ENCODE measurements at regions not wholly inside any gene's neighbourhood (a gene's known extent, or its start where the extent isn't known, plus 50 kb on each side); places are given as distances from the start of the nearest gene placed in this dataset.

GRCh38 chr16:5665834-5666233, 568.2 kb upstream of the EEF2KMT start:
- Histone ChIP-seq H3K4me1 (ENCODE audit: control insufficient read depth, extremely low read depth, insufficient read depth, low read length) (no peaks in the 10 kb centered on the region), H3K27me3 (ENCODE audit: control insufficient read depth, insufficient read depth, low read length) (no peaks in the 10 kb centered on the region), H3K27ac (ENCODE audit: insufficient read depth, low read length) (no peak overlapping the region), H3K4me2 (ENCODE audit: extremely low read depth, insufficient read depth, low read length) (no peak overlapping the region), H2AFZ (ENCODE audit: low read length) (no peak overlapping the region), H3K36me3 (ENCODE audit: control insufficient read depth, insufficient read depth, low read length) (no peaks in the 10 kb centered on the region), H4K20me1 (ENCODE audit: control insufficient read depth, extremely low read depth, insufficient read depth, low read length) (no peaks in the 10 kb centered on the region), H3K9ac (ENCODE audit: insufficient read depth, low read length) (no peak overlapping the region), H3K4me3 (replicated peaks in 1 of 4; ENCODE audit: control extremely low read depth in 1 of 4, insufficient read depth in 1 of 4, low read depth in 3 of 4, low read length in 4 of 4) (no peak overlapping the region), H3K79me2 (ENCODE audit: control insufficient read depth, insufficient read depth, low read length) (no peaks in the 10 kb centered on the region), H3K9me3 (ENCODE audit: control insufficient read depth, insufficient read depth, low read depth, low read length) (no peaks in the 10 kb centered on the region)
- TF ChIP-seq EZH2 (IDR thresholded peaks at IDR 0.05; ENCODE audit: low read length, missing control alignments) (no peak), CTCF (conservative IDR thresholded peaks at IDR 0.05 in 1 of 2, IDR thresholded peaks at IDR 0.05 in 1 of 2; ENCODE audit: low read depth in 1 of 2, low read length in 2 of 2) (no peak)
- DNase-seq (ENCODE audit: low read depth in 2 of 2): no peak

GRCh38 chr16:5653789-5654188, 556.2 kb upstream of the EEF2KMT start:
- TF ChIP-seq CTCF (conservative IDR thresholded peaks at IDR 0.05 in 1 of 2, IDR thresholded peaks at IDR 0.05 in 1 of 2; ENCODE audit: low read depth in 1 of 2, low read length in 2 of 2): no peak
- TF ChIP-seq EZH2 (IDR thresholded peaks at IDR 0.05; ENCODE audit: low read length, missing control alignments): no peak
- H3K9ac ChIP-seq (ENCODE audit: insufficient read depth, low read length): no peak overlapping the region
- H2AFZ ChIP-seq (ENCODE audit: low read length): no peak overlapping the region
- no peak overlapping the region for H3K4me2 ChIP-seq (ENCODE audit: extremely low read depth, insufficient read depth, low read length)
- H3K27me3 ChIP-seq (ENCODE audit: control insufficient read depth, insufficient read depth, low read length): no peaks in the 10 kb centered on the region
- no peaks in the 10 kb centered on the region for H3K36me3 ChIP-seq (ENCODE audit: control insufficient read depth, insufficient read depth, low read length)
- no peak for DNase-seq (ENCODE audit: low read depth in 2 of 2)
- no peak overlapping the region for H3K4me3 ChIP-seq (replicated peaks in 1 of 4; ENCODE audit: control extremely low read depth in 1 of 4, insufficient read depth in 1 of 4, low read depth in 3 of 4, low read length in 4 of 4)
- H4K20me1 ChIP-seq (ENCODE audit: control insufficient read depth, extremely low read depth, insufficient read depth, low read length): no peaks in the 10 kb centered on the region
- H3K79me2 ChIP-seq (ENCODE audit: control insufficient read depth, insufficient read depth, low read length): no peaks in the 10 kb centered on the region
- H3K27ac ChIP-seq (ENCODE audit: insufficient read depth, low read length): no peak overlapping the region
- no peaks in the 10 kb centered on the region for H3K4me1 ChIP-seq (ENCODE audit: control insufficient read depth, extremely low read depth, insufficient read depth, low read length)
- no peaks in the 10 kb centered on the region for H3K9me3 ChIP-seq (ENCODE audit: control insufficient read depth, insufficient read depth, low read depth, low read length)

GRCh38 chr16:5653041-5653440, 555.4 kb upstream of the EEF2KMT start:
- no peaks in the 10 kb centered on the region for H3K79me2 ChIP-seq (ENCODE audit: control insufficient read depth, insufficient read depth, low read length)
- no peak for TF ChIP-seq CTCF (conservative IDR thresholded peaks at IDR 0.05 in 1 of 2, IDR thresholded peaks at IDR 0.05 in 1 of 2; ENCODE audit: low read depth in 1 of 2, low read length in 2 of 2)
- no peak overlapping the region for H3K9ac ChIP-seq (ENCODE audit: insufficient read depth, low read length)
- no peak overlapping the region for H3K27ac ChIP-seq (ENCODE audit: insufficient read depth, low read length)
- no peaks in the 10 kb centered on the region for H4K20me1 ChIP-seq (ENCODE audit: control insufficient read depth, extremely low read depth, insufficient read depth, low read length)
- no peak overlapping the region for H3K4me3 ChIP-seq (replicated peaks in 1 of 4; ENCODE audit: control extremely low read depth in 1 of 4, insufficient read depth in 1 of 4, low read depth in 3 of 4, low read length in 4 of 4)
- H3K4me2 ChIP-seq (ENCODE audit: extremely low read depth, insufficient read depth, low read length): no peak overlapping the region
- no peaks in the 10 kb centered on the region for H3K27me3 ChIP-seq (ENCODE audit: control insufficient read depth, insufficient read depth, low read length)
- H3K9me3 ChIP-seq (ENCODE audit: control insufficient read depth, insufficient read depth, low read depth, low read length): no peaks in the 10 kb centered on the region
- H2AFZ ChIP-seq (ENCODE audit: low read length): no peak overlapping the region
- no peaks in the 10 kb centered on the region for H3K36me3 ChIP-seq (ENCODE audit: control insufficient read depth, insufficient read depth, low read length)
- no peaks in the 10 kb centered on the region for H3K4me1 ChIP-seq (ENCODE audit: control insufficient read depth, extremely low read depth, insufficient read depth, low read length)
- no peak for DNase-seq (ENCODE audit: low read depth in 2 of 2)

All from fibroblast of lung (primary cell).